NCI-H748 treated with DMSO at 0.1 percent for 48 hours (cell line): ENCODE measurements at regions not wholly inside any gene's neighbourhood (a gene's known extent, or its start where the extent isn't known, plus 50 kb on each side); places are given as distances from the start of the nearest gene placed in this dataset.

ENCODE experiments used
- DNase-seq: peaks from one replicate; lab custom pipeline; 2025; lab: John Stamatoyannopoulos, UW

DNA sequence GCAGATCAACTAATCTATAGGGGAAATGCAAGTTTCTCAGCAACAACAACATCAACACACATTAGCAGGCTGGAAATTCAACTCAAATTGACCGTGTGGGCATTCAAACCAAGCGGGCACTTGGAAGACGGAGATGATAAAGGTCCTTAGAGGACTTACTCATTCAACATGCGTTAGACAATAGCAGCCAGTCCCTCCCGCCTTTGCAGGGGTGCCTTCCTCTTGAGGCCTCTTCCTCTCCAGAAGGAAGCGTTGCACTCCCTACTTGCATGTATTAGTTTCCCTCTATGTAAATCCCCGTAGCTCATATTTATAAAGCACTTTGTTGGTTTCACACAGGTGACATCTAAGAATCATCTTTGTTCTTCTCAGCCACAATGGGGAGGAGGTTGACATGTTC lies 300.8 kb upstream of the STXBP5 start:
- no peak for DNase-seq

DNA sequence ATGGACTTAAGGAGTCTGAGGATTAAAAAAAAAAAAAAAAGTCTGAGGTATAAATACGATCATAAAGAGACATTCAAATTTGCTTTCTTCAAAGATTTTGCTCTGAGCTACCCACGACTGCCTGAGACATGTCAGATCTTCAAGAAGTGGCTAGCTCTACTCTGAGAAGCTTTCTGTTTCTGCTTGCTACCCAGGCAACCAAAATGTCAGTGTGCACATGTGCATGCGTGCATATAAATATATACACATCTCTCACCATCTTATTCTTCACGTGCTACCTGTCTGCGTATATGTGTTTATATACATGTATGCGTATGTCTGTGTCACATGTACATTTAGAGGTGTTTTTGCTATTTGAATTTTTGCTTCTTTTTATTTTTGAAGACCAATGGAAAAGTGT lies 299.6 kb upstream of the STXBP5 start:
- DNase-seq: no peak

DNA sequence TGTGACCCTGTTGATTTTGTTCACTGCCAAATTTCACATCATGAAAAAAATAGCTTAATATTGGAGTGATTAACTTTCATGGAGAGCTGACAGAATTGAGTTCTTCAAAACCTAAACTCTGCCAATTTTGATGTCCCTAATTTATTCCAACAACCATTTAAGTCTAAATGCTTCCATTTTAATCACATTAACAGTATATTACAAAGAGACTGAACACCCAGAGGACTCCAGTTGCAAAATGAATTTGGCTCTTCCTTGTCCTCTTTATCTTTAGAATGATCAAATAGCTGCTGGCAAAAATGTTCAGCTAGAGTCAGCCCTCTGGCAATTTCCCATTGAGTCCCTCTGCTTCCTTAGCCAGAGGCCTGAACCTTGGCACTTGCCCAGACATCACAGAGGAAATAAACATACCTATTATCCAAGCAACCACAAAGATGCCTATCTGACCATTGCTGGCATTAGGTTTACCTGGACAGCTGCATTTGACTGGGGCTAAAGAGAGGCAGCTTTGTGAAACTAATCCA lies 299.0 kb upstream of the STXBP5 start:
- DNase-seq: no peak

DNA sequence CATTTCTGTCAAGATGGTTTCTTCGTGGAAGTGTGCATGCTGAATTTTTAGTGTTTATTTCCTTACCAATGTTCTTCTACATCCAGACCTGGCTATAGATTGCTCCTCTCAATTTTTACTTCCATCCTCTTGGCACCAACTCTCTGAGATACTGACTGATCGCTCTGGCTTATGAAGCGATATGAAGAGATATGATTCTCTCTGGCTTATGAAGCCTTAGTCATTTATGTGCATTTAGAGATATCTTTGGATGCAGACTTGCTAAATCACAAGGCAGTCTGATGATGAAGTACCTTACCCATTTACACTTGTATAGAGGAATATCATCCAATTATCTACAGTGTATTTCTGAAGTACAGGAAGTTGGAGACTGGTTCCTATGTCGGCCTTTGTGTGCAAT lies 295.4 kb upstream of the STXBP5 start:
- DNase-seq: no peak

DNA sequence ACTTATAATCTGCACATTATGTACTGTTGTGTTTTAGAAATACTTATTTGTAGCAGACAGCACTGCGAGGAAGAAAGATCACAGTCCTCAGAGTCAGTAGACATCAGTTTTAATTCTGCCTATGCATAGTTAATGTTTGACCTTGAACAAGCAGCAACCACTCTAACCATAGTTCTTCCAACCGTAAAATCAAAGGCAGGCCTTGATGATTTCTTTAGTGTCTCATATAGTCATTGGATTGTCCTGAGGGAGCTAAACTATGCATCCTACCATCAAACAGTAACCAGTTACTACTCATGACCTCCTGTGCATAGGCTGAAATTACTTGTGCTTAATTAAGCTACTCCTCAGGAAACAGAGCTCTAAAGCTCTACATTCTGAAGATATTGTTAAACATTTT lies 294.8 kb upstream of the STXBP5 start:
- DNase-seq: no peak

DNA sequence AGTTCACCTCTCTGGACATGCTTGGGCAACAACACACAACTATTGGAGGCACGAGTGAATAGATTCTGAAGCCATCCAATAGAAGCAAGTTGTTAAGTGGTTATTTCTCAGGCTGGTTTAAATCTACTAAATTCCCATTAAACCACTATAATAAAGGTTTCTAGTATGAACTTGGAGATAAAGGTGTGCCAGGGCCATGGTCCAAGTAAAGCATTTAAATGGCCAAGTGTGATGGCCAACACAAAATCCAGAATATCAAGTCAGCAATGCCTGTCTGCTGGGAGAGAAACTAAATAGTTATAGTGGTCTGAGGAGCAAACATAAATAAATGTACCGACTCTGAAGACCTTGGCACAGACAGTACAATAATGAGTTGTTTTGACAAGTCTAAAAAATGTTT lies 294.3 kb upstream of the STXBP5 start:
- no peak for DNase-seq

DNA sequence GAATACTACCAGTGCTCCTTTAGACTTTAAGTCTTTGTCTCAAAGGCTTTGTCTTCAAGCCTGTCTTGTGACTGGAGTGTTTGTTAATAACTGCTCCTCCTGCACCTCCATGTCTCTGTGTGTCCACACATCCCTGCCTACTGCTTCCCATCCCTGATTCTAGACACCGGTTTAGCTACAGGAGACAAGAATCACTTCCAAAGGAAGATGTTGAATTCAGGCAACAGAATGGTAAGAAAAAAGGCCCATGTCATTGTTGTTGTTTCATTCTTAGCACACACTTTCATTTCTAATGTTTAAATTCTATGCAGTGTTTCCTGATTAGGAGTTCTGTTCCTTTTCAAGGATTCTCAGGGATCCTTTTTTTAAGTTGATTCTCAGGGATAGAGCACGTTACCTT lies 293.6 kb upstream of the STXBP5 start:
- no peak for DNase-seq

DNA sequence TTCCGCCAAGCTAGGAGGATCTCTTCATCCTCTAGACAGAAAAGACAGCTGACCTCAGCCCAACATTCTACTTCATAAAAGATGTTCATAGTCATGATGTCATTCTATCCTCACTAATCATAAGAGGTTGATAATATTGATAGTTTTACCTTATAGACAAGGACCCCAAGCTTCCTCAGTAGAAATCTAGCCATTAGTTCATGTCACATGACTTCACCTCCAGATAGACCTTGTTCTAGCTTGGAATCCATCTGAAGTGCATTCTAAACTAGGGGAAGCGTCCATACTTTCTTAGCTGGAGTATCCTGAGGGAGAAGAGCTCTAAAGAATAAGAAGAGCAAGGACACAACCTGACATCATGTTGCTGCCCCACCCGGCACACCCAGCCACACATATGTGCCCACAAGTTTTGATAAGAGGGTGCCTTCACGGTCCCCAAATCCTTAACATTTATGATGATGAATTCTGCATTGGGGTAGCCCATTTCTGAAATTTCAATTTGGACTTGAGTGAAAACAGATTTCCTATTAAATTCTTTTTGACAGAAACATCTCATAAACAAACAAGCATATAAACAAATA lies 292.5 kb upstream of the STXBP5 start:
- DNase-seq: no peak

DNA sequence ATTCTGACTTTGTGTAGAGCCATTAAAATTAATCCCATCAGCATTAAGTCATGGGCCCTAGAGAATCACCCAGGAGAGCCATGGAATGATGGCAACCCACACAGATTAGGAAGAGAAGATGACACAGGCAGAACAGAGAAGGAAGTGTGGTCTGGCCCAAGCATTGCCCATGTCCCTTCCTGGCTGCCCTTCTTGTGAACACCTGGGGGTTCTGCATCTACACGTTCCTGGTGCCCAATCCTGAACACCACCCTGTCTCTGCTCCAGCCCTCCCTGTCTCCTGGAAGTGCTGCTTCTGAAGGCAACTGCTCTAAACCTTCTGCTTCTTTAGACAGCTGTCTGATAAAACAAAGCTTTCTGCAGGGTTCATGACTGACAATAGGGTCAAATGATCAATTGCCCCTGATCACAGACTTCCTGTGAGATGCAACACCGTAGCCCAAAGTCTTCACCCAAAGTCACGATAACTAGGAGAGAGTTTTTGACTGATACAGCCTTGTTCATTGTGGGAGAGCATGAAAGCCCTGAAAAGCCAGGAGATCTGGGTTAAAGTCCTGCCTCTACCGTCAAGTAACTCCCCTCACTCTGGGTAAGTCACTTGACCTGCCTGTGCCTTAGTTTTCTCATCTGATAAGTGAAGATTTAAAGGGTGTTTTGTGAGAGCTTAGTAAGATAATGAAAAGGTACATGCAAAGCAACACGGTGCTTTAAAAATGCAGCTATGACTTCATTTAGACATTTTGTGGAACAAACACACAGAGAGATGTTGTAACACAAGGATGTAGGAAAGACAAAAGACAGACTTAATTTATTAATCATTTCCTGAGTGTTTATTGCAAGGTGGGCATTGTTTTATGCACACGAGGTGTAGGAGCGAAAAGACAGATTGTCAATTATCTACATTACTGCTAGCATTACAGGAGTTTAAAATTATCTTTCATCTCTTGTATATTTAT lies 291.2 kb upstream of the STXBP5 start:
- no peak for DNase-seq

DNA sequence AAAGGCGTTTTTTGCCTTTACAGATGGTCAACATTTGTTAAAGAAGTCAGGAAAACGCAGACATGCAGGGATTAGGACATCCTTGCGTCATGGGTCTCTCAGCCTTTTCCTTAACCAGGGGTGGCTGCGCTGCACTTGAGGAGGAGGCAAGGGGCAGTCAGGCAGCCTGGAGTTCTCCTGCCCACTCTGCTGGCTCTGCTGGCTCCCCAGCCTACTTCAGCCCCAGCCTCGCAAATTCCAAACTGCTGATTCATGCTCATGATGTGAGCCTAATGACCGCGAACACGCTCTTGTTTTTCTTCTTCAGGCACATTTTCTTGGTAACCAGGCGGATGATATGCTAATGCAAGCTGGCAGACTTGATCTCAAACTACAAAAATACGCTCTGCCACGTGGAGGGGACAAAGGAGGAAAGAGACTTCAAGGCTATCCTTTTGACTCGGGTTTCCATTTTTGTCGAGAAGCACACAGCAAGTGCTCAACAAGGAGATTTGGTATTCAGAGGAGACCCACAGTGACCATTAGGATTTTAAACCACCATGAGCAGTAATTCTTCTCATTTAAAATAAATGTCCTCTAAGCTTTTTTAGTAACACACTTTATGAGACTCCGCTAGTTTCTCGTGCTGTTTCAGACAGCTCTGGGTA lies 290.3 kb upstream of the STXBP5 start:
- DNase-seq: no peak

DNA sequence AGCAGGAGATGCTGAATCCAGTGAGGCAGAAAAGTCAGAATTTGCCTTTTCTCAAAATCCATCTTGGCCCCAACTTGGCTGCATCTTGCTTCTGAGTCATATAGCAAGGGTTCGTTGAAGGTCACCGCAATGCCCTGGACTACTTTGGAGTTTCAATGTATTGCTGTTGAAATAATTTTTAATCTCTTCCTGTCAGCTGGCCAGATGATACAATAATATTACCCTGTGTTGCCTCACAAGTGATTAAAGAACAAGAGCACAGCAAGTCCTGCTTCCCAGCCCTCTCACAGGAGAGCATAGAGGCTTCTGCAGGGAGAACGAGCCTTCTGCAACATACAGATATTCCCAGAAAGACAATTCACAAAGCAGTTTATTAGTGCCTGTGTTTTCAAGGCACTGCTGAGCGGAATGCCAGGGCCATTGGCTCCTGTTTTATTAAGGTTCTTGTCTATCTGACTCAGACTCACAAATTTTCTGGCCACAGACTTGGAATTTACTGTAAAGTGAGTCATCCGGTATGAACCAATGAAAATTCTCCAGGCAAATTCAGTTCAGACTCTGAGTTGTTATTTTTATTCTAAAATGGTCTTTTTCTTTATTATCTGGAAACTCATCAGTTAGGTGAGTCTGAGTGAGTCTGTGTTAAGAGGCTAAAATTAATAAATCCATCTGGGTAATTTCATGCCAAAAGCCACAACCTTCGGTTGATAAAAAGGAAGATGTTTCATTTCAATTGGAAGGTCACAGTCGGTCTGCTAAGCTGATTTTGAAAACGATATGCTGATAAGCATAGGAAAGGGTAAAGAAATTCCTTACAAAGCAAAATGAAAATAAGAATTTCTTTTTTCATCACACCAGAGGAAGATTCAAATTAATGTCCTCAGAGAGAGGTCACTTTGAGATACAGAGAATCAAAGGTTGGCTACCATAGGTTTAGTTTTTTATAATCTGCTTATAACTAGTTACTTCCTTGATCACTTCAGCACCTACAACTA lies 289.4 kb upstream of the STXBP5 start:
- no peak for DNase-seq

DNA sequence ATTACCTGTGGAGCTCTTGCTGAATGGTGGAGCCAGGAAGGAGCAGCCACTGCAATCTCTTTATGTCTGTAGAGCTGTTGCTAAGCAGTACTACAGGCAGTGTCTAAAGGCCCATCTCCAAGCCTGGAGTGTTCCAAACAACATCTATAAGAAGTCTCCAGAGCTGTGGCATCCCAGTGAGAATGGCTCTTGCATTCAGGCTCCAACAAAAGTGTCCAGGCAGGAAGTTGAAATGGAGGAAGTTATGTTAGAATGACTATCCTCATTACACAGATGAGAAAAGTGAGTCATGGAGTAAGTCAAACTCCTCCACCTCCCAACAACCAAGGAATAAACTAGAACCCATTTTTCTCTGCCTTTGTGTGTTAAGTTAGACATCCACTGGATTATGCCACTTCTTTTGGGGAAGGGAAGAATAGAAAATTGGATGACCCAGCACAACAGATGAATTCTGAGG lies 288.5 kb upstream of the STXBP5 start:
- DNase-seq: no peak

DNA sequence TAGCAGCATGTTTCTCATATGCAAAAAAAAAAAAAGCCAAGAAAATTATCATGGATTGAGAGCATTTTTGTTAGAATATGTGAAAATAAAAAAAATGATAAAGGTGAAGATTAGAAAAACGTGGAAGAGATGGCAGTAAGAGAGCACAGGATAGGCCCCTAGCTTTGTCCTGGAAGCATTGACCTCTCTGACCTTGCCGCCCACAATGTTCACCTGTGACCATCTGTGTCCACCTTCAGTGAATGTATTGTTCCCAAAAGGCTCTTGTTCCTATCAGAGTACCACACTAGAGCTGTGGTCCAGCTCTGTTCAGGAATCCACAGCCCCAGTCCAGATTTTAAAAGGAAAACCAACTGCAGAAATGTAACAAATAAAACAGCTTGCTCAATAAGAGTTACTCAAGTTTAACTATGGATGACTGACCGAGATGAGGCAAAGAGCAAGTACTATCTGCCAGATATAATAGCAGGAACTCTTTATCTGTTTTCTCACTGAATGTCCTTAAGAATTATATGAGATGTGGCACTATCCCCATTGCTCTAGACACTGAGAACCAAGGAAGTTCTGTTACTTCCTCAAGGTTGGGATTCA lies 287.7 kb upstream of the STXBP5 start:
- DNase-seq: no peak

DNA sequence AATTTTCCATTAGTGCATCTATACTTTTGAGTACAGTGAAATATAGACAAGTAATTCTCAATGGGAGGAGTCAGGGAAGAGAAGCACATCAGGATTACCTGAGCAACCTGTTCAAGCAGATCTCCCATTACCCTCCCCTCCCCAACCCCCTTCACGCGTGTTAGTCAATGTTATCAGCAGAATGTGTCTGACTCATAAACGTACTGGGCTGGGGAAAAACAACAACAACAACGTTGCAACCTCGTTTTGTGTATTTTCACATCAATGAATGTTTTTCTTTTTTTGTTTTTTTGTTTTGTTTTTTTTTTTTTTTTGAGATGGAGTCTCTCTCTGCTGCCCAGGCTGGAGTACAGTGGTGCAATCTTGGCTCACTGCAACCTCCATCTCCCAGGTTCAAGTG lies 287.0 kb upstream of the STXBP5 start:
- no peak for DNase-seq

DNA sequence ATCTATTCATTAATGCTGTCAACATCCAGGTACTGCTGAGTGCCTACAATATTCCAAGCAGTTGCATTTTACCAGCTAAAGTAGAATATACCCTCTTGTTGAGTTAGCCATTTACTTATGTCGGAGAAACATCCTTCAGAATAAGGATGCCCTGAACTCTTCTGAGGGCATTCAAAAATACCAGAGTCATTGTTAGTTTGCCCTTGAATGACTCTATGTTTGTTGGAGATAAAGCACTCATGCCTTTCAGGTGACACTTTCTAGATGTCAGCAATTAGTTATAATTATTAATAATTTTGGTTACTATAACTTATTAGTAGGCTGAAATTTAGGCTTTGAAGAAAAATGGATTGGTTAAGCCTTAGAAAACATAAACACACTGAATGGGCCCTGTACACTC lies 286.2 kb upstream of the STXBP5 start:
- no peak for DNase-seq

DNA sequence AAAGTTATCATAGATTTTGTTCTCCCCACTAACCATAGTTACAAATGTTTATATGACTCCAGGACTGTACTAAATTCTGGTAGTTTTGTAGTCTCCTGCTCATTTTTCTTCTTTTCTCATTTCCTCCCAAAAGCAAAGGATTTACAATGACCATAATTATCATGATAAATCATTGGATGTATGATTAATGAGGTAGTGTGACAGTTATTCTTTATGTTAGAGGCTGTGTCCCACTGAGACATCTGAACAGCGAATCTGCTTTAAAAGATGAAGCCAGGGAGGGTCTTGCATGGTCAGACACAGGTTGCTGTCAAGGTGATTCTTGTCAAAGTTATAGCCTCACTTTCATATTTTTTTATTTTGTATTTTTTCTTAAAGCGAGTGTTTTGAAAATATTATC lies 285.2 kb upstream of the STXBP5 start:
- no peak for DNase-seq

DNA sequence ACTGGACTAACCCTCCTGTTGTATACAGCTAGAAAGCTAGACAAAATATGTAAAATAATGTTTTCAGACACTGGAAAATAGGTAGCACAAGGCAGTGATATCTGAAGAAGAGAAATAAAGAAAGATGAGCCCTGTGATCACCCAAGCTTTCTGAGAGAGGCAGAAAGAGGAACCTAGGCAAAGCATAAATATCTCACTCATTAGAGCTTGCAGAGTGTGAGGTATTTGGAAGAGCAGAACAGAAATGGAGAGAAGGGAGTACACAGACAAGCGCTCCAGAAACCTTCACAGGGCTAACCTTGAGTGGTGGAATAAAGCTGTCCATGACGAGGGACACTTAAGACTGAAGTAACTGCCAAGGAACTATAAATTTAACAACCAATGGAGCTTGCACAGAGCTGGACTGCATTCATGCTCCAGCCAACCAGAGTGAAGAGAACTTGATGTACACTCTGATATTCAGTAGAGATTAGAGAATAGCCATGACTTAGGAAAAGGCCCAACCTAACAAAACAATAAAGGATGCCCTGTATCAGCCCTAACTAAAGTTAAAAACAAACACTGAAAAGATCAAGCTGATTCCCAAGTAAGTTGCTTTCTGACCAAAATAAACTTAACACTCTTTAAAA lies 280.9 kb upstream of the STXBP5 start:
- DNase-seq: no peak

DNA sequence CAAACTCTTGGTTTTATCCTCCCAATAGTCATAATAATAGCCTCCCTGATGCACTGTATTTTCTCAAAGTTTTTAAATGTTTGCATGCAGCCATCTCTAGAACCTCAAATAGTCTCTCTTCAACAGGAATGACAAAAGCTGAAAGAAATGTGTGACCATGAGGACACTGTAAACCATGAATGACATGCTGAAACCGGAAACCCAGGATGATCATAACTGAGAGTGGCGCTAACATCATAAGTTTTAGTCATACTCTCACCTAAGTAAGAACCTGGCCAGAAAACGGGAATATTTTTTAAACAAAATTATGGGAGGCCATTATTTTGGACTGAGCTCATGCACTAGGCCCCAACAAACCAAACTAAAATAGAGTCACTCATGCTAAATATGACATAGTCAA lies 278.4 kb upstream of the STXBP5 start:
- DNase-seq: no peak

DNA sequence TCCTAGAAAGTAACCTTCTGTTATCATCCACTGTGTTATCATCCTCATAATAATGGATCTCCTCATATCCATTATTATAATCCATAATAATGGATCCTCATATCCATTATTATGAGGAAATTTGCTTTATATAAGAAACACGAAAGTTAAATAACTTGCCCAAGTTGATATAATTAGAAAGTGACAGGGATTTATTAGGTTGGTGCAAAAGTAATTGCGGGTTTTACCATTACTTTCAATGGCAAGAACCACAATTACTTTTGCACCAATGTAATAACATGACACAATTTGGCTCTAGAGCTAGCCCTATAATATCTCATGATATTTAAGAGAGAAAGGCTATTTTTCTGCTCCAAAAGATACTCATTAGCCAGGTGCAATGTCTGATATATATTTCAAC lies 275.7 kb upstream of the STXBP5 start:
- no peak for DNase-seq

DNA sequence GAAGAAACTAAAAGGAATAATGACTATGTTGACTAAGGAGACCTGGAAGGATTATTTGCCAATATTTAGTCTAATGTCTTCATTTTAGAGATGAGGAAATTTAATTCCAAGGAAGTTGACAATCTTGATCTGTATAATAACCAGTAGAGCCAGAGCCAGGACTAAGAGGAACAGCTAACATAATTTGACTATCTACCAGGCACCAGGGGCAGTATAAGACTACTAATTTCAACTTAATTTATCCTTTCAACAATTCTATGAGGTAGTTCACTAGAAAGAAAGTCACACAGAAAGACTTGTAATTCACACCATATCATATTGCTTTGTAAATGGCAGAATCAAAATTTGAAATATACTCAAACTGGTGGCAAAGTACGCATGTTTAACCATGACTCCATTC lies 273.0 kb upstream of the STXBP5 start:
- DNase-seq: no peak

DNA sequence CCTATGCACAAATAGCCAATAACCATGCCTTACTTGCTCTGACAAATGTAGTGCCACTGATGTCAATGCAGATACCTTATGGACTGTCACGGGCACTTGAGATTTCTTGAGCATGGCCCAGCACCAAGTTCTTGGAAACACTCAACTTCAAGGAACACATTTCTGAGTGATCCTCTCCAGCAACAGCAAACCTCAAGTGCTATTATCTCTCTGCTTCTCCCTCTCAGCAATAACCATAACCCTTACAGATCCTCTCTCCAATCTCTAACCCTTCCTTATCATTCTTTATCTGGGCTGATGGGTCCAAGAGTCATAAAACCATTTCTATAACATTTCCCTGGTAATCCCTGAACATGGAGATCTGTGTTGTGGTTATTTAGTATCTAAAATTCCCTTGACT lies 266.9 kb upstream of the STXBP5 start:
- no peak for DNase-seq
